Heart right ventricle (tissue), 16 donors: ENCODE measurements at regions not wholly inside any gene's neighbourhood (a gene's known extent, or its start where the extent isn't known, plus 50 kb on each side); places are given as distances from the start of the nearest gene placed in this dataset.
A peak's percentile ranks its signal among the peaks of the same experiment; 100 is the strongest.

Experiments
- ATAC-seq, 8 donors: fragments of 200-7000 bp; cut with Tn5 transposase; one replicate each; pipeline ENCODE4 v1.9.1; 2020; ENCODE audit warnings: mild to moderate bottlenecking in 8 of 8, moderate library complexity in 8 of 8, moderate number of reproducible peaks in 1 of 8
- DNase-seq, 2 donors: peaks; one replicate each; pipeline ENCODE4 v3.0.0-alpha.2; 2020
- H3K27ac ChIP-seq, 10 donors: fragments of 200-600 bp; sonication (generic) in 2 of 10; one replicate each; pipeline versions ENCODE4 v1.5.0 to v1.8.0; 2020 to 2022; ENCODE audit warnings: mild to moderate bottlenecking in 3 of 10
- H3K27me3 ChIP-seq, 7 donors: fragments of 200-600 bp; one replicate each; pipeline ENCODE4 v1.8.0; 2021 to 2022; ENCODE audit warnings: mild to moderate bottlenecking in 2 of 7
- H3K36me3 ChIP-seq, 9 donors: fragments of 200-600 bp; sonication (generic) in 1 of 9; one replicate each; pipeline versions ENCODE4 v1.5.0 to v1.8.0; 2020 to 2022; ENCODE audit warnings: mild to moderate bottlenecking in 2 of 9
- H3K4me1 ChIP-seq, 9 donors: fragments of 200-600 bp; sonication (generic) in 1 of 9; one replicate each; pipeline versions ENCODE4 v1.5.0 to v1.8.0; 2020 to 2022; ENCODE audit warnings: mild to moderate bottlenecking in 4 of 9
- H3K4me3 ChIP-seq, 10 donors: fragments of 200-600 bp; sonication (generic) in 2 of 10; one replicate each; pipeline versions ENCODE4 v1.5.0 to v1.8.0; 2020 to 2022; ENCODE audit warnings: mild to moderate bottlenecking in 7 of 10, moderate library complexity in 2 of 10
- H3K9me3 ChIP-seq, 11 donors: fragments of 200-600 bp in 10 of 11; sonication (generic) in 2 of 11; one replicate each; pipeline versions ENCODE4 v1.5.0 to v1.8.0; 2013 to 2022; ENCODE audit warnings: mild to moderate bottlenecking in 2 of 11, control low read depth in 1 of 11, moderate library complexity in 1 of 11
- CTCF ChIP-seq, 9 donors: fragments of 200-600 bp; sonication (generic) in 2 of 9; IDR thresholded peaks; one replicate each; pipeline versions ENCODE4 v1.5.0 to v1.8.0; 2021 to 2022; ENCODE audit warnings: antibody characterized with exemption in 9 of 9, mild to moderate bottlenecking in 5 of 9, moderate library complexity in 1 of 9
- WGBS, 2 donors: extraction: QIAGEN DNeasy Blood & Tissue Kit; methylation state at CpG; one replicate each; pipeline ENCODE4 v1.1.7; 2013; ENCODE audit warnings: inconsistent platforms in 1 of 2; 5-methylcytosine and 5-hydroxymethylcytosine counted together
- intact Hi-C, 10 donors: fragments of 100-400 bp; cut with DNase I; formaldehyde crosslinking; loops; one replicate each; pipeline versions ENCODE4 v1.11.1 to v1.14.2; 2022
- donor health status: Arrhythmogenic right ventricular cardiomyopathy.
- donor health status: ischemic (EF 13 %, LVEDD 7.1; RV severe dilation, severe dysfunction).
- donor health status: healthy with polysubstance abuse.
- donor health status: DM: no; HTN: yes; CAD: no.
- donor health status: DM: no; HTN: no; CAD: no.
- donor health status: ischemic (EF 25% LVEDD 6.9; RV normal size, moderate dysfunction).
- donor health status: ischemic (EF 25% LVEDD 5.7; RV mildly dilated, moderate dysfunction).
- donor health status: healthy.
- donor health status: DM: yes; HTN: yes; CAD: no.
- donor health status: Ischemic cardiomyopathy.
- donor health status: ischemic (EF 35%, LVEDD 5.7; RV mildly dilated, moderate dysfunction).
- donor health status: nonischemic (EF 11% LVEDD 7.7; RV severe dilation, severe dysfunction).
- donor health status: DM: yes; HTN: yes; CAD: no.
- donor health status: PGD.
- donor health status: ischemic (EF 29% LVEDD 5.4; RV normal size, mild dysfunction).
- donor health status: nonischemic (EF 23%, LVEDD 6.1; RV moderate dilation, normal function).

- TF ChIP-seq CTCF (IDR thresholded peaks at IDR 0.05): no peak
- whole genome bisulfite sequencing, 2 donors: 63 to 77% methylated on average over 2 of the region's 2 CpGs
- intact Hi-C loops: loop anchor here in 1 of 10 donors (2.0 kb wide), 1 partner anchor 29 kb away; no protein-coding TSS in a partner anchor
- Histone ChIP-seq H3K4me3 (no peak overlapping the region), H3K36me3 (no peaks in the 10 kb centered on the region), H3K27me3 (no peaks in the 10 kb centered on the region), H3K4me1 (no peaks in the 10 kb centered on the region), H3K27ac (no peak overlapping the region), H3K9me3 (no peaks in the 10 kb centered on the region)
- ATAC-seq (no peak), DNase-seq (no peak)
Measured at GRCh38 chr11:91239359-91239758, 985.3 kb upstream of the FAT3 start.

DNA sequence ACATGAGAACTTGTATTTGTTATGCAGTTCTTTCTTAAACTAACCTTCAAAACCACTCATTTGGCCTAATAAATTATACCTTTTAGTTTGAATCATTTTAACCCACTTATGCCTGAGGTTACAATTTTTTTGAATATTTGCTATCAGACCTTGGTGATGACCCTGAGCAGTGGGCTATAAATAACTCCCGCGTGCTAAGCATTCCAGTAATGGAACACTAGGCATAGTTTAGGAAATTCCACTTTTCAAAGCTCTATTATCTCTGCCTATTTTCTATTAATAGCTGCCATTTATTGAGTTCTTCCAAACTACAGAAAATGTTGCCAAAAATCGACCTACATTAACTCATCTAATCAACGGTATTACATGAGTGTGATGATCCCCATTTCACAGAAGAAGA is 993.4 kb upstream of the FAT3 start:
- Histone ChIP-seq H3K9me3 (peaks cover 0 to 4% (median 0%) of the 10 kb centered on the region in 11 donors), H3K27ac (peak overlapping the region in 7 of 10 donors; percentile 24 to 67 (median 36)), H3K4me1 (peaks cover 0 to 16% (median 5%) of the 10 kb centered on the region in 9 donors), H3K4me3 (no peak overlapping the region), H3K27me3 (no peaks in the 10 kb centered on the region), H3K36me3 (no peaks in the 10 kb centered on the region)
- intact Hi-C loops: no loop called here
- WGBS, 2 donors: 11 to 23% methylated on average over 4 of the region's 4 CpGs
- peak in 1 of 2 donors; percentile 18 for DNase-seq
- no peak for TF ChIP-seq CTCF (IDR thresholded peaks at IDR 0.05)
- peak in 6 of 8 donors; percentile 42 to 90 (median 78) for ATAC-seq

GRCh38 chr11:91230647-91231046 is 994.0 kb upstream of the FAT3 start:
- H3K9me3 ChIP-seq: peaks cover 0 to 7% (median 0%) of the 10 kb centered on the region in 11 donors
- intact Hi-C loops: no loop called here
- peak overlapping the region in 7 of 10 donors; percentile 24 to 67 (median 36) for H3K27ac ChIP-seq
- H3K36me3 ChIP-seq: no peaks in the 10 kb centered on the region
- no peak for TF ChIP-seq CTCF (IDR thresholded peaks at IDR 0.05)
- H3K4me3 ChIP-seq: no peak overlapping the region
- H3K4me1 ChIP-seq: peaks cover 0 to 16% (median 5%) of the 10 kb centered on the region in 9 donors
- ATAC-seq (no peak), DNase-seq (no peak)
- H3K27me3 ChIP-seq: no peaks in the 10 kb centered on the region

- H3K9me3 ChIP-seq: peaks cover 0 to 19% (median 0%) of the 10 kb centered on the region in 11 donors
- intact Hi-C loops: no loop called here
- WGBS, 2 donors: 36% methylated on average over 1 of the region's 1 CpG
Measured at GRCh38 chr11:91222830-91223229, 1000.0 kb upstream of the CHORDC1 start.

More at GRCh38 chr11:91222830-91223229, 1000.0 kb upstream of the CHORDC1 start:
- peaks cover 0 to 29% (median 5%) of the 10 kb centered on the region in 9 donors for H3K4me1 ChIP-seq
- H3K27me3 ChIP-seq: no peaks in the 10 kb centered on the region
- no peak overlapping the region for H3K27ac ChIP-seq
- DNase-seq (no peak), ATAC-seq (no peak)
- H3K36me3 ChIP-seq: no peaks in the 10 kb centered on the region
- no peak for TF ChIP-seq CTCF (IDR thresholded peaks at IDR 0.05)
- no peak overlapping the region for H3K4me3 ChIP-seq
